GM21737 (cell line): ENCODE measurements at regions not wholly inside any gene's neighbourhood (a gene's known extent, or its start where the extent isn't known, plus 50 kb on each side); places are given as distances from the start of the nearest gene placed in this dataset.

ENCODE experiments used
- ATAC-seq: cut with Tn5 transposase; IDR thresholded peaks from one replicate; pipeline ENCODE4 v1.9.1; 2021; ENCODE audit warnings: mild to moderate bottlenecking, moderate library complexity; ENCODE audit not compliant: unreplicated experiment

DNA sequence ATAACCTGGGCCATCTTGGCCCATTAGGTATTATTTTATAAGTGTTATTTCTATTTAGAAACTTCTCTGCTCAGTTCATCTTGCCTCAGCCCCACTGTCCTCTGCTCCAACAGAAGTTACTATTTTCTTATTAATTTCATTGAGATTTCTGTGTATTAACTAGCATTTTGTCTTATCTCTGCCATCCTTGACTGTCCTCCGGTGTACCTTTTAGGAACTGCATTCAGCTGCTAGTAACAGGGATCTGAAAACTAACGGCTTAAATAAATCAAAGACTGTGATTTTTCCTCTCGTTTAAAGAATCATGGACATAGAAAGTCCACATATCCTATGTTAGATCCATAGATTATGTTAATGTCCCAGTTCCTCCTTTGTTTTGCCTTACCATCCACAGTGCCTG, 382.5 kb downstream of the MATN1 start:
- ATAC-seq: no peak

DNA sequence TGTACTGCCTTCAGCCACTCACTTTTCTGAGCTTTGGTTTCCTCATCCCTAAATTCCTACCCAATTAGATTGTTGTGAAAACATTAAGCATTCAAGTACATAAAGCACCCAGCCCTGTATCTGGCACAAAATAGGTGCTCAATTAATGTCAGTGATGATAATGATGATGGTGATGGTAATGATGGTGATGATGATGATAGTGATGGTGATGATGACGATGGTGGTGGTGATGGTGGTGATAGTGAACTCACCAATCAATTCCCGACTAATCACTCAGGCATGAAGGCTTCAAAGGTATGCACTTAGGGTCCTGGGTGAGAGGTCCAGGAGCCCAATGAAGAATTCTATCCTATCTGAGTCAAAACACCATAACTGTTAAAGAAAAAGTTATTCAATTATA, 383.5 kb downstream of the MATN1 start:
- ATAC-seq: no peak

DNA sequence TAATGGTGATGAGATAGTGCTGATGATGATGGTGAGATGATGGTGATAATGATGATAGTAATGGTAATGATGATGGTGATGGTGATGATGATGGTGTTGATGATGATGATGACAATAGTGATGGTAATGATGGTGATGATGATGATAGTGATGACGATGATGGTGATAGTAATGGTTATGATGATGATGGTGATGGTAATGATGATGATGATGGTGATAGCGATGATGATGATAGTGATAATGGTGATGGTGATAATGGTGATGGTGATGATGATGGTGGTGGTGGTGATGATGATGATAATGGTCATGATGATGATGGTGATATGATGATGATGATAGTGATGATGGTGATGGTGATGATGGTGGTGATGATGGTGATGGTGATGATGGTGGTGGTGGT, 384.6 kb downstream of the MATN1 start:
- ATAC-seq: no peak

DNA sequence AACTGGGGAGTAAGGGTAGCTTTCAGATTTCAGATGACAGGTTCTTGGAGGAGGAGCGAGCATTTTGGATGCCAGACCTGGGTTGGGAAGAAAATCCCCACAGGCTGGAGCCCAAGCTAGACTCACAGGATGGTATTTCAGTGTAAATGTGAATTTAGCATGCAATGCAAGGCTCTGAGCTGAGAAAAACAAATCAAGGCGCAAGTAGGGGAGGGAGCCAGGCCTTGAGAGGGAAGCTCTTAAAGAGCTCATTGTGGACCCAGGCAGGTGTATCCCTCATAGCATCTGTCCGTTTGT, 386.1 kb downstream of the MATN1 start:
- no peak for ATAC-seq

DNA sequence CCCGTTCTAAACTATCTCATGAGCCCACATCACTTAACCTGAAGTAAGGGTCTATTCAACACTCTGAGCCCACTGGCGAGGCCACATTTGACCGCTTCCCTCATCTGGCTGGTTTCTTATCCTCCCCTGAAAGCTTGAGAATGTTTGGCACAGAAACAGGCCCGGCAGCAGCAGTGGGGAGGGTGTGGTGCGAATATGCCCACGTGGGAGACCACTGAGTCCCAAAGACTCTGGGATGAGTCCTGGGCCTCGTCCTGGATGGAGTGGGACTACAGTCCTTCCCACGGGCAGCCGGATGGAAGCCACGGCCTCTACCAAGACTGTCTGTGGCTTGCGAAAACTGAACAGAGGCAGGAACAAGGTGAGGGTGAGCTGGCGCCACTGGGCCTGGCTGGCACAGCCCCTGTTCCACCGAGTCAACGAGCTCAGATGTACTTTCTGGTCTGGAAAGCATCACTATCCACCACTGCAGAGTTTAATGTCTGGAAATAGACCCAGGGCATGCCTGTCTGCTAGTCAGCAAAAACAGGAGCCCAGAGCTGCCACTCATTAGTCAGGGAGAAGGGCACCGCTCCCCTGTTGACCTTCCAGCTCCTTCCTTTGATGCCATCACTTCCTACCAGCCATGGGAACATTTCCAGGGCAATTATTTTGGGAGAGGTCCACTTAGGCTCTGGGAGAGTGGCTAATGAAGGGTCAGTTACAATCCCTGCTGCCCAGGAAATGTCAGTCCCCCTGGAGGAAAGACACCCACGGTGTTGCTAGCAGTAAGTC, 386.6 kb downstream of the MATN1 start:
- no peak for ATAC-seq

DNA sequence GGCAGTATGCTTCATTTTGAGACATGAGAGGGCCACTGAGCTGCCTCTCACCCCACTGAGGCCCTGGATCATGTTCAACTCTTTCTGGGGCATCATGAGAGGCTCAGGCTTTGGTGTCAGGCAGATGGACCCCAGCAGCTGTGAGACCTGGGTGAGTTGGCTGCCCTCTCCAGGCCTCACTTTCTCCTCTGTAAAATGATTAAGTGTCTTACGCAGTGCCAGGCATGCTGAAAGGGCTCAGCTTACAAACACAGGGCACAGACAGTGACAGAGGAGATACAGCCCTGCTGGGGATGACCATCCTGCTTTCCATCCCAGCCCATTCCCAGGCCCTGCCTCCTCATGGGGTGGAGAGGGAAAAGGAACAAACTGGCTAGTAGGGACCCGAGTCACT, 387.4 kb downstream of the MATN1 start:
- no peak for ATAC-seq

DNA sequence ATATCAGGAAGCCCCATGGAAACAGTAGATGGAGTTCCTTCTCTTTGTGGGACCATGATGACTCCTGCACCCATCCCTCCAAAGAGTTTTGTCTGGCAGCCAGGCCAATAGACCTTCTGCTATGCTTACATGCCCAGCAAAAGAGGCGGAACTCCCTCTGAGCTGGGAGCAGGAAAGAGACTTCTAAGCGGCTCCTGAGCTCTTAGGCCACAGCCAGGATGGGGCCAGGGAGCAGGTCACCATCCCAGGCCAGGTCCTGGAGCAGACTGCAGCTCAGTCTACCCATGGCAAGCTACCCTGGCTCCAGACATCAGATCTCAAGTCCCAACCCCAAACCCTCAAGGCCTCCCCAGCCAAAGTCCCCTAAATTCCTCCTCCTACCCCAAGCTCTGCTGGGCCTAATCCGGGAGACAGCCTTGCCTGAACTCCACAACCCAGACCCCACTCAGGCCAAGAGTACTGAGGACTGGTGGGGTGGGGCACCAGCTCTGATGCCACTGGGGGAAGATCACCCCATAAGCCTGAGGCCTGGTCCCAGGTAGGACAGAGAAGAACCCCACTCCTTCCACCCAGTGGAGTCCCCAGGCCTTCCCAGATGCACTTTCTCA, 387.9 kb downstream of the MATN1 start:
- ATAC-seq: no peak

DNA sequence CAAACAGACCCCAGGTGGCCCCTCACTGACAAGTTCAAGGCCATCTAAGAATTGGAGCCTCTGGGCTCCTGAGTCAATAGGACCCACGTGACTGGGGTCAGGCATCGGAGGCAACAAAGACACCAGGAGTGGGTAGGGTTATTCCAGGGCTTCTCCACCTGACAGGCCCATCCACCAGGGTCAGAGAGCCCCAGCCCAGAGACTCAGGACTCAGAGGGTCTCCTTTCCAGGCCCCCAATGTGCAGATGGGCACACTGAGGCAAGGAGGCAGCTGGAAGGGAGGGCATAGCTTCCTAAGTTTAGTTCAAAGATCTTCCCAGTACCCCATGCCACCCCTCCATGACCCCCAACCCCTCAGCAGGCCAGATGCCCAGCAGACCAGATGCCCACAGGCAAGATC, 388.6 kb downstream of the MATN1 start:
- no peak for ATAC-seq

DNA sequence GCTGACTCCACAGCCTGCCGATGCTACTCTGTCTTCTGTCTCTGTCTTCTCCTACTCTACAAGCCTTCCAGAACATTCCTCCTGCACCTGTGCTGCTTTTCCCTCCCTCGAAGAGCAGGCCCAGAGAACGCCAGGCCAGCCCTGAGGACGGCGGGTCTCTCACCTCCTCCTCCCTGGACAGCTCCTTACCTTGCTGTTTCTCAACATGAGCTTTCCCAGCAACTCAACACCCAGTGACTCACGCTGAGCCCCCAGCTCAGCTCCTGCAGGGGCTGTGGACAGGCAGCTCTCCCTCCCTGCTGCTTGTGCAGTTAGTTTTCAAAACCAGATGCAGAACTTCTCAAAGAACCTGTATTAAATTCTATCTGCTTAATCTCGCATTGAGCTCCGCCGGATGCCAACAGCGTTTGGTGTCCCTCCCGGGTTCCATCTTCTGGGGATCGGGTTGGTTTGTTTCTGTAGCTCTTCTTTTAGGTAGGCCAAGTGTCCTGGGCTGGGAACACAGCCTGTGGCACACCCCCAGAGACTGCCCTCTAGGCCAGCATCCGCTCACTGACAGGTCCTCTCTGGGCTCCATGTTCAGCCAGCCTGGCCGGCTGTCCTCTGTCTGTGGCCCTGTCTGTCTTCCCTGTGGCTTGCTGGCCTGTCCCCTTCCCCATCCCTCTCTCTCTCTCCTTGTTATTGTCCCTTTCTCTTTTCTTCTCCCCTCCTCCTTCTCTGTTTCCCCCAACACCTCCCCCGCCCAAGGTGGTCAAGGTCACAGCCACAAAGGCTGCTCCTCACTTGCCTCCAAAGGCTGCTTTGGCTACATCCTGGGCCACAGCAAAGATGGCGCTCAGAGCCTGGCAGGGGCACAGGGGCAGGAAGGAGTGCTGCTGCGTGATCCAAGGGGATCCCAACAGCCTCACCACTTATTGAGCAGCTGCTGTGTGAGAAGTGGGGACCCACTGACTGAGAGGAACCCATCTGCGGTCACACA, 391.0 kb downstream of the MATN1 start:
- ATAC-seq: no peak

DNA sequence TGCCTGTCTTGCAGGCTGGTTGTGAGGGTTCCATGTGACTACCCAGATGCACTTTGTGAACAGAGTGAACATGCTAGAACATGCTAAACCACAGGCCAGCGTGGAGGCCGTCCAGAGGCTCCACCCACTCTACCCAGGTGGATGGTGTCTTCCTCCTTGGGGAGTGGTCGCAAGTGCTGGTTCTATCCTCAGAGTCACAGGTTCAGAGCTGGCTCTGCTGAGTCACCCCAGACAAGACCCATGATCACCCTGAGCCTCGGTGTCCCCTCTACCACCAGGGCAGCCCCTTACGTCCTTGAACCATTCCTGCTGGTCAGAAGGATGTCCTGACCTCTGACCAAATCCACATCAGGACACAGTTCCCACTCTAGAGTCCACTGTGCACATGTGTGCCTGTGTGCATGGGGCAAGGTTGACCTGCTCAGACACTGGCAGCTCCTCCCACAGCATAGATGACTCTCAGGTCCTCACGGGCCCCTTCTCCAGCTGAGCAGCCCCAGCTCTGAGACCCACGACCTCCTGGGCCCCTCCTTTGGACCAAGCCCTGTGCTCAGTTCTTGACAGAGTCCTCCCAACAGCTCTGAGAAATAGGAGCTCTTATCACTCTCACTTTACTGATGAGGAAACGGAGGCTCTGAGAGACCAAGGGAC, 391.8 kb downstream of the MATN1 start:
- no peak for ATAC-seq

DNA sequence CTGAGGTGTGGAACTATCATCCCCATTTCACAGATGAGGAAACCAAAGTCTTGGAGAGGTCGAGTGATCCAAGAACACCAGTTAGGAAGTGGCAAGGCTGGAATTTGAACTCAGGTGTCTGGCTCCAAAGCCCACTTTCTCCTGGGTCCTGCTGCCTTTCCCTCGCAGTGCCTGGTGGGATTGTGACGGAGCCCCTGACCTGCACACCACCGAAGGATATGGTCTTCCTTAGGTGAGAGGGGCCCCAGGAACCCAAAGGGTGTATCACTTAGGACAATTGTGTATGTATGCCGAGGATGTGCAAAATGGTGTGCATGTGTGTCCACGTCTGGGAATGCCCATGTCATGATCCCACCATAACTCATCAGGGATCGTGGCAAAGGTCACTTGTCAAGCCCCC, 392.7 kb downstream of the MATN1 start:
- ATAC-seq: no peak

DNA sequence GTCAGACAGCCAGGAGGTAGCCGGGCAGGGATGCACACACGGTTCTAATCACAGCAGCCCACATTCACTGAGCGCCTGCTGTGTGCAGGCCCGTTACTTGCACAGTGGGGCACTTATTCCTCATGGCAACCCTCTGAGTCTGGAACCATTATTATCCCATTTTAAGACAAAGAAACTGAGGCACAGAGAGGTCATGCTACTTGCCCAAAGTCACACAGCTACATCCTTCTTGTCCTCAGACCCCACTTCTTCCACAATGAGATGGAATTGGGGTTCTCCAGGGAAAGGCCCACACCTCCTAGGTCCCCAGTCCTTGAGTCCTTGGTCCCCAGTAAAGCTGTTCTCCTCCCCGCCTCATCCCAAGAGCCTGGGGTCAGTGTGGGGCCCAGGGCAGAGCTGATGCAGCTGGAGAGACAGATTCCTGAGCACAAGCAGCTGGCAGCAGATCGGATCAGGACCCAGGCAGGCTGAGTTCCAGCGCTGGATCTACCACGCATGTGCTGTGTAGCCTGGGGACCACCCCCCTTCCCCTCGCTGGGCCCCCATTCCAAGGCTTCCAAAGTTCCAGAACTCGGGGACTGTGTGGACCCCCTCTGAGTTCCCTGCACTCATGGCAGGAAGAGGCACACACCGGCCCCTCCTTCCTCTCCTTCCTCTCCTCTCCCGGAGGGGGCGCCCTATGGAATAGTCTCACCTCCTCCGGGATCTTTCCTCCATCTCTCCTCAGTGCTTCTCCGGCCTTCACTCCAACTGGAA, 393.4 kb downstream of the MATN1 start:
- no peak for ATAC-seq

DNA sequence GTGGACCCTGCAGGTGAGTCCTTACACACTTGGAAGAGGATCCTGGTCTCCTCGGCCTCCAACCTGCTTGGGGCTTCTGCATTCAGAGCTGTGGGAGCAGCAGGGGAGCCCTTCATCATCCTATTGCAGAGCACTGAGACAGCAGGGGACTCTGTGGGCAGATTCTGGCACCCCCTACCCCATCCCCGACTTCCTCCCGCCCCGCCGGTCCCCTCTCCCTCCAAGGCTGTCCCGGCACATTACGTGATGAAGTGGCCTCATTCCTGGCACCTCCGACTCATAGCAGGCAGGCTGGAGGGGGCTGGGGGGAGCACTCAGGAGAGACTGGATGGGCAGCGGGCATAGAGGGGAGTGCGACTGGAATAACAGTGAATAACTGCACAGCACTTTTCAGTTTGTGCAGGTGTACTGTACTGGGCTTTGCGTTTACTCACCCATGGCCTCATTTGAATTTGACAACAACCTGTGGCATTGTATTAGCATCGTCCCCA, 394.1 kb downstream of the MATN1 start:
- ATAC-seq: no peak

DNA sequence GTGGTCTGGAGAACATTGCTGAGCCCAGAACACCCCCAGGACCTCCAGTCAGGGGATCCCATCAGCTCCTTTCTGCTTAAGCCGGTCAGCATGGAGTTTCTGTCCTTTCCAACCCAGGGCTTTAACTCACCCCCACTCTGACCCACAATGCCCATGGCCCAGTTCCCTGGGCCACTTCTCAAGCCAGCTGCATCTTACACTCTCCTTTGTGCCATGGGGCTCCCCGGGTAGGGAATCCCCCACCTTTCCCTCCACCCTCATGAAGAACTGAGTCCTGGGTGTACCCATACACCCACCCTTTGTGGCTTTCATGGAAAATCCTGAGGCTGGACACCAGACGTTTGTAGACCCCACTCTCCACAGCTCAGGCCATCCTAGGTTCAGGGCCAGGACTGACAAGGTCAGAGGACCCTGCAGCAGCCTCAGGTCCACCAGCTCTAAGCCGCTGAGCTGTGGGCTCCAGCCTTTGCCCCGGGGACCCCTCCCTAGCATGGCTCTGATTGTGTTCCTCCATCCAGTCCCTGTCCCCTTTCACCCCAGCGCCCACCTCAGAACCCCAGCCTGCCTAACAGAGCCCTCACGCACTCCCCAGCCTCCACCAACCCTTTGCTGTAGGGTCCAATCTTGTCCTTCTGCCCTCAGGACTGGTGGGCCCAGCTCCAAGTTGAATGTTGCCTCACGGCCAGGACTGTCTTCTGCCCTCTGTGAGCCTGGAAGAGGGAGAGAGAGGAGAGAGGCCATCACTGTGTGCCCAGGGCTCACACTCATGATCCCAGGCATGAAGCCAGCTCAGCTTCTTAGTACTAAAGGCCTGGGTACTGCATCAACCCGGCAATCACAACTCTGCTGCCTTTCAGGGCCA, 394.8 kb downstream of the MATN1 start:
- no peak for ATAC-seq

DNA sequence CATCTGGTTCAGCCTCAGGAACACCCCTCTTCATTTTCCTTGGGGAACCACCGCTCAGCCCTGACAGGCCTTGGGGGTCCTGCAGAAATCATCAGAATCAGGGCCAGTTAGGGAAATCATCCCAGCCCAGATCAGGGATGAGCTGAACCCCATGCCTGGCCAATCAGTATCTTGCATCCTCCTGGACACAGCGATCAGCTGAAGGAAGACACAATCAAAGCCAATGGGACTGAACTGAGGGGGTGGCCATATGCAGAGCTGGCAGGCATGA, 395.4 kb downstream of the MATN1 start:
- no peak for ATAC-seq

DNA sequence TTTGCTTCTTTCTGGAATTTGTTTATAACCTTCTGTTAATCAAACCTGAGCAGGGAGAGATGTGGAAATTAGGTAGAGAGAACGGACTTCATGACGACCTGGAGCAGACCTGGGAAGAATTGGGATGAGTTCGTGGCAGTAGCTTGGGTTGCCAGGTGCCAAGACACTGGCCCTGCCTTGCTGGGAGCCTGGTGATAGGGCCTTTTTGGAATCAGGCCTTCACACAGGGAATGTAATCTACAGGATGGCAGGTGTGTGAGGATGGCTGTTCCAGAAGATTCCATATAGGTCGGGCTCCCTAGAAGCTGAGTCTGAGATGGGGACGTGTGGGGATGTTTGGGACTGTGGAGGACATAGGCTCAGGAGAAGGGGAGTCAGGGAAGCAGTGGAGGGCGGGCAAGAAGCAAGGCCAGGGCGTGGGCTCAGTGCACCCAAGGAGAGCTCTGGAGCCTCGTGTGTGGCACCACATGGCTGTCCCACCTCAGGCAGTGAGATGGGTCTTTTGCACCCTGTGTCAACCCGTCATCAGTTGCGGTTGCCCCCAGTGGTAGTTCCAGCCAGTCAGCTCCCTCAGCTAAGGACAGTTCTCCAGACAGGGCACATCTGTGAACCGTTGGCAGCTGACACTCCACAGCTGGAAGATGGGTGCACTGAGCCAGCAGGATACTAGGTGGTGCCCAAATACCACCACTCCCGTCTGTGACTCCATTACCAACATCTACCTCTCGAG, 395.9 kb downstream of the MATN1 start:
- ATAC-seq: no peak

DNA sequence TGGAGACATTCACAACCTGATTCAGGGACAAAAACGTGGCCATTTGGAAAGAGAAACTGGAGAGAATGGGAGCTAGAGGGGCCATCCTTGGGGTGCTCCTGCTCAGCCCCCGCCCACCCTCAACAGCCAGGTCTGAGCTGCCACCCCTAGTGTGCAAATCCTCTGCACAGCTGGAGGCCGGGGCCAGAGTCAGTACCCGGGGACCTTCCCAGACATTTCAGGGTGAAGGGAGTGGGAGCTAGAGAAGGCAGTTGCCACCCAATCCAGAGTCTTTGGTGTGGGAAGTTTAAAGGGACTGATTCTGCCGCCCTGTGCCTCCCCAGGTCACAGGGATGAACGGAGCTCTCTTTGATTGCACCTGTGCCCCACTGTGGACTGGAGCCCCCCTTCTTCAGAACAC, 397.4 kb downstream of the MATN1 start:
- ATAC-seq: no peak

DNA sequence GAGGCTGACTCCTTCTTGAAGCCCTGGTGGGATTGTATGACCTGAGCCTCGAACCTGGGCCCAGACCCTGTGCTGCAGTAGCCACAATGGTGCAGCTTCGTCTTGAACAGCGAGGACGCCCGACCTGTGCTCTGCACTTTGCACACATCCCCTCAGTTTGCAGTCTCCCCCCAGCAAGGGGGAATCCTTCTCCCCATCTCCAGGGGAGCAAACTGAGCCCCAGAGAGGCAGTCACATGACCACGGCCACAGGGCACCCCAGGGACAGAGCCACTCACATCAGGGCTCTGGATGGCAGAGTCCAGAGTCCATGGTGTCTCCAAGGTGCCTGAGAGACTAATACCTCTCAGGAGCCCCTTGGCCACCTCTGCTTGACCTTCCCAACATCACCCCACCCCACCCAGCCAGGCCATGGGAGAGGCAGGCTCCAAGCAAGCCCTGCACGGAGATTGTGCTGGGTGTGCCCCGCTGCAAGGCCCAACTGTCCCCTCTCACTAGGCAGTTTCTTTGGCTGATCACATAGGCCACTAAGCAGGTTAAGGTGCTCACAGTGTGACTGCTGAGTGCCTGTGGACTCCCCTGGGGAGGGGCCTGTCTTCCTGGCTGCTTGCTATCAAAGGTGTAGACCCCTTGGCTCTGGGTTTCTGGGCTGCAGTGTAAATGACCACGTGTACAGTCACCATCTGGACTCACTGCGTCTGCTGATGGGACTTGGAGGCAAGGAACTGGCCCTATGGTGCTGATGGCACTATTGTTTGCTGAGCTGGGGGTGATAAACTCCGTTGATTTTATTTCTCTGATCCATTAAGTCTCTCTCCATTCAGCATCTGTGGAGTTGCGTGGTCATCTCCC, 398.1 kb downstream of the MATN1 start:
- no peak for ATAC-seq
